GM21390 (cell line): ENCODE measurements at regions not wholly inside any gene's neighbourhood (a gene's known extent, or its start where the extent isn't known, plus 50 kb on each side); places are given as distances from the start of the nearest gene placed in this dataset.

Experiments
- ATAC-seq: cut with Tn5 transposase; IDR thresholded peaks from one replicate; pipeline ENCODE4 v1.9.1; 2021; ENCODE audit not compliant: unreplicated experiment

DNA sequence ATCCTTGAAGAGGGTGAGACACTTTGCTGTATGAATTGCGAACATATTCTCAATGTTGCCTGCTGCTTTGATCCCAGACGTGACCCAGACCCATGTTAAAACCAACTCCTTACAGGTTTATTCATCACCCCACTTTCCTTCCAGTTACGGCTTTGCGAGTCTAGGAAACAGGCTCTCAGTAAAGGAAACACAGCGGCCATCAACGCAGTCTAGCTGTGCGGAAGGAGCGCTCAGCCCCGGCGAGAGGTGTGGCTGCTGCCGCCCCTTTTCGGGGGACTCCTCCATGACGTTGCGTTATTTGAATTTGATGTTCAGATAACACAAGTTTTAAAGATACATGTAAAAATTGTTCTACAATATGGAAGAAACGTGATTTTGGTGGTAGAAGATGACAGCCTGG lies 206.4 kb upstream of the FAT1 start:
- ATAC-seq, result no peak

DNA sequence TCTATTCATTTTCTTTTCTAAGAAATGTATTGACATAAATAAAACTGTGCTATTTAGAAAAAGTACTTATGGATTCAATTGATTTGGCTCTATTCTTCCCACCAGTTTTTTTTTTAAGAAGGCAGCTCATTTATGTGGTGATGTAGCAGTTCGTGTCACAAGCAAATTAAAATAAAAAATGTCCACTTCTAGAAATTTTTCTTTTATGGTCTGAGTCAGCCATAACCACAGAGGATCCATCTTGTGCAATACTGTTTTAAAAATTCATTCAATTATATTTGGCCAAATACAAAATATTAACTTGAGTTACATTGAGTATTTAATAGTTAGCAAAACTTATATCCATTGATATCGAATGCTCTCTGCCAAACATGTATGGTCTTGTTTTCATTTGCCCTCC lies 207.9 kb upstream of the FAT1 start:
- ATAC-seq, result no peak

DNA sequence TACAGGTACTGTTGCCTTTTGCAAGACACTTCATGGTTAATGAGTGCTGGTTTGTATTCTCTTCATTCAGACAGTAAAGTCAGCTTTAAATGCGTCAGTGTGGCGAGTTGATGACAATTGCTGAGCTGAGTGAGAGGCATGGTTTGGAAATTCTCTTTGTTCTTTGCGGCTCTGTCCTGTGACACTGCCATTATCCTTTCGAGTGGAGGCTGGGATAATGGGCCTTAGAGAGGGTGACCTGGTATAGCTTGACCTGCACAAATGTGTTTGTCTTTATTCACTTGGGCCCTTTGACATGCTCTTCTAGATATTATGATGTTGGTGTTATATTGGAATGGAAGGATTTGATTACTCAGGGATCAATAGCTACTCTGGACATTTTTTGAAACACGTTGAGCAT lies 208.5 kb upstream of the FAT1 start:
- ATAC-seq, result no peak

DNA sequence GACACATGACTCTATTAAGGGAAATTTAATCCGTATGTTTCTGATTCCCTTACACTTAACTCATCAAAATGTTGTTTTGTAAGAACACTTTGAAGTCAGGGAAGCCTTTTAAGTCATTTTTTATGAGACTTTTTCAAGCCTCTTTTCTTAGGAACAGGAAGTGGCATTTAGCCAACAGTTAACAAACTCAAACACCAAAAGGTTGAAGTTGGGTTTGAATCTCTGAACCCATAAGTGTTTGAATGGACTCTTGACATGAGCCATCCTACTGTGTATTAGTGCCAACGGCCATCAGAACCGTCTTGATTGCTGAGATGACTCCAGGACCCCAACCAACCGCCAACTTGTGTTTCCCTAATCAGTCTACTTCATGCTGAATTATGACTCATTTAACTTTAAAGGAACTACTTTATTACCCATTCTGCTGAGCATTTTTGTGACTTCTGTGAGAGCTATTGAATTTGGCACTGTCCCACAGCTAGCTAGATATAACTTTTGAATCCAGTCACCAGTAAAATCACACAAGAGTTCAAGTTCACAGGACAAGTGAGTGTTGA lies 209.1 kb upstream of the FAT1 start:
- ATAC-seq, result no peak

DNA sequence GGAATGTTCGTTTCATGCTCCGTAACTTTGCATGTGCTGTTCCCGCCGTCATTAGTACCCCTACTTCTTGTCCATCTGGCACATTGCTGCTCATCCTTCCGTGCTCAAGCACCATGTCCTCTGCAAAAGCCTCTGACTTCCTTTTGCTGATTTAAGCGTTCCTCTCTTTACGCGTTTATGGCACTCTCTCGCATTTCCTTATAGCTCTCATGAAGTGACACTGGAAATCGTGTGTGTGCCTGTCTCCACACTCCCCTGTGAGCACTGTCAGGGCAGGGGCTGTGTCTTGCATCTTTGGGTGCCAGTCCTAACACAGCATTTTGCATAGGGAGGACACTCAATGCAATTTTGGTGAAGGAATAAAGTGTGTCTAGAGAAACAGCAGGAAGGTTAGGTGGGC lies 210.6 kb upstream of the FAT1 start:
- no peak for ATAC-seq

DNA sequence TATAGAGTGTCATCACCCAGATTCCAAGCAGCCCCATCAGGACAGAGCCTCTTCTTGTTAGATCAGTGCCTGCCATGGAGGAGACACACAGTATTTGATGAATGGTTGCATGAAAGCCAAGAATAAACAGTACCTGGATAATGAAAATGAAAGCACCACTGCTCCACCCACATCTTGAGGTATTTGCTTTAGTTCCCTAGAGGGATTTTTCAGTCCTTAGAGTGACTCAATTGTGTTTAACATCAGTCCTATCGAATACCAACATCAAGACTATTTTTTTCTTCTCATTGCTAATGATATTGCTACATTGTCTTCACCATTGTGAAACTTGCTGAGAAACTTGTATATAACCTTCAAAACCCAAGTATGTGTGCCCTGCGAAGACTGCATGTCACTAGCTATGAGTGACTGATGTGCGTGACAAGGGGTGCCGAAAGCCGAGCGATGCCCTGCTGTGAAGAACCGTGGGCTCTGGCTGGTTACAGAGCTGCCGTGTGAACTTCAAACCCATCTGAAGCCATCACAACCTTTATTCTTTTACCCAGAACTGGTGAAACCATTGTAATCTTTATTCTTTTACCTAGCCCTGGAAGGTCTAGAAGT lies 211.3 kb upstream of the FAT1 start:
- no peak for ATAC-seq

DNA sequence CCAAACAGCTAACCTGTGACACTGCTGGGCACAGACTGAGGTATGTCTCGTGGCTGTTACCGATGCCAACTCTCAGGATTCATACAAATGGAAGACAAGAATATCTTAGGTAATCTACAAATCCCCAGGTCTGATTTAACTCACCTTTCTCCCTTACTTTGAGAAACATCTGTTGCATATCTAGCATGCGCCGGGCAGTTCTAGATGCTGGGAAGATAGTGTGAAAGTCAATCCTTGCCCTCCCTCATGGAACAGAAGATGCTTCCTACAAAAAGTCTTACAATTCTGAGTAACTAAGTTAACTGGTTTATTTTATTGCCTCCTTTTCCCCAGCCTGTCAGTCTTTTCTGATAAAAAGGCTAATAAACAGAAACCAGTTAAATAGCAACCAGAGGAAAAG lies 212.2 kb upstream of the FAT1 start:
- no peak for ATAC-seq

DNA sequence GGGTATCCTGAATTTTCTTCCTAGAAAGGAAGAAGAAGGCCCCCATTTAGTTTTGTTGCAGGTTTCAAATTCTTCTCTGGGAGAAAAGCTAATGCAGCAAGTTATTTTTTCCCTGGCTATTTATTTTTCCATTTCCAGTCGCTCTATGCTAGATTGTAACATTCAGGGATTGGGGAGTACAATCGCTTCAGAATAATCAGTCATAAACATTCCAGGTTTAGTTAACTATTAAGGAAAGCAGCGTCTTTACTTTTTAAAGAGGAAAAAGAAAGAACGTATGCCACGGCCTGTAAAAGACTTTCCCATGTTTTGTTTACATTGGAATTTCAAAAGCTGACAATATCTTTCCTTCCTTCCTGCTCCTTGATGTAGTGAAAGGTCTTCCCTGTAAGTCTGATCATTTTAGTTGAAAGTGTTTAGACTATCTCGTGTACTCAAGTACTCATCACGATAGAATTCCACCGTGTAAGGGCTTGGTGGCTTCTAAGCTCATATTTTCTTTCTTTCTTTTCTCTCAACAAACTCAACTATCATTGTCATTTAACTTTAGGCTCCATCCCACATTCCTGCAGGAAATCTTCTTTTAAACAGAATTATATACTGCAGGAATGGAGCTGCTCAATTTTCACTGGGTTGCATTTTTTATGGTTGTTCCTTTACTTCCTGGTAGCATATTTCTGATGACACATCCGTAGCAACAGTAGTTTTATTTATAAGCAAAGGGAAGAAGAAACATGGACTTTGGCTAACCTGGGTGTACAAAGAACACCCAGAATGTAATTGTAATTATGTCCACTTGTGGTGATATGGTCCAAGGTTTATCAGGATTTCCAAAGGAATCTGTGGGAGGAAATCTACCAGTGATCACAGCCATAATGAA lies 213.1 kb upstream of the FAT1 start:
- ATAC-seq, result no peak

DNA sequence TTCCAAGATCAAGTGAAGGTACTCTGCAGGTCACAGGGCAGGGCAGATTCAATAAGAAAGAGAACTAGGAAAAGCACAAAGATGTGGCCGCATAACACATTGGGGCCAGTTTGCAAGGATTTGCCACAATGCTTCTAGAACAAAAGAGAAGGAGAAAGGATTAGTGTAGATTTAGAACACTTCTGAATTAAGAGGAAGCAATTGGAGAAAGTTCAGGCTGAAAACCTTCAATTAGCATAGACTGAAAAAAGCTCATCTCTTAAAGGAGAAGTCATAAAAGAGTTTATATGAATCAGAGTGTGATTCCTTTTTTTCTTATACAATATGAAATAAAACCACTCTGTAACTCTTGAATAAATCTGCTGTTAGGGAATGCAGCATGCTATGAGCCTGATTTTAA lies 215.6 kb upstream of the FAT1 start:
- no peak for ATAC-seq

DNA sequence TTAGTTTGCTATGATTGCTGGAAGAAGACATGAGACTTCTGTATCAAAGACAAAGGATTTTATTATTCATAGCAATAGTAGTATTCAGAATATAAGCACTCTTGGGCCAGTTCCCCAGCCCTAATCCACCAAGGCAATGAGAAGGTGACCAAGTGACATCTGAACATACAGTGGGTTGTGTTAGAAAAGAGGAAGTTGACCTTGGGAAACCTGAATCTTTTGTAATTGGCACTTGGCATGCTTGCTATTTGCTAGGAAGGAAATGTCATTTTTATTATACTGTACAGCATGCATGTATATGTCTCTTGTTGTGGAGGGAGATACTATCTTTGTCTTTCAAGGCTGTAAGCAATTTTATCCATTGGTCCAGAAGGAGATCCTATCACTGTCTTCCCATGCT lies 216.1 kb upstream of the FAT1 start:
- no peak for ATAC-seq

DNA sequence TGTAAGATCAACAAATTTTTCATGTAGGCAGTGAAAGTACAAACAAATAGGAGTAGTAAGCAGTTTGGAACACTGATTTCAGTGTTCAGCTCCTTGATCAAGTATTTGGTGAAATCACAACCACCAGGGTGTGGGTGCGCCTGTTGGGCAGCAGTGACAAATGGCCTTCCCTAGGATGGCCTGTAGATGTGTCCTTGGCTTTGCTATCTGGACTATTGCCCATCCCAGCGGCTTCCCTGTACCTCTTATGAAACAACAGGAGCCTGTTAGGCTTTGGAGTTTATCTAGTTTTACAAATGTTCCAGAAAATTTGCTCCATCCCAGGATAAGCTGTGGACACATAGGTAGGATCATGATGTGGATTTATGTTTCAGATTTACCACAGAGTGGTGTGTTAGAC lies 216.8 kb upstream of the FAT1 start:
- no peak for ATAC-seq

DNA sequence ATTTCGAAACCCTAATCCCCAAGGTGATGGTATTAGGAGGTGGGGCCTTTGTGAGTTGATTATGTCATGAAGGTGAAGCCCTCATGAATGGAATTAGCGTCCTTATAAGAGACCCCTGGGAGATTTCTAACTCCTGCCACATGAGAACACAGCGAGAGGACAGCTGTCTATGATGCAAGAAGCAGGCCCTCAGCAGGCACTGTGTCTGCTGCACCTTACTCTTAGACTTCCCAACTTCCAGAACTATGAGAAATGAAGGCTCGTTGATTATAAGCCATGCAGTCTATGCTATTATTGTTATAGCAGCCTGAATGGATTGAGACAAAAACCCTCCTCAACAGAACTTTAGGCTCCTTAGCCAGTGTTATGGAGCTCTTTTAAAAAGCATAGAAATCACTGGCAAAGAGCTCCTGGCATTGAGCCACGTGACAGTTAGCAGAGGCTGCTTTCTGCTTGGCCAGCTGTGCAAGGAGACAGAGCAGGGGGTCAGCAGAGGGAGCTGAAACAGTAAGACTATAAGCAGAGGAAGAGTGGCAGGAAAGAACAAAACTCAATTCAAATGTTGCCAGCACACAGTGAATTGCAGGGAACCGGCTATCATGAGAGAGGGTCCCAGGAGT lies 219.2 kb upstream of the FAT1 start:
- ATAC-seq, result no peak

DNA sequence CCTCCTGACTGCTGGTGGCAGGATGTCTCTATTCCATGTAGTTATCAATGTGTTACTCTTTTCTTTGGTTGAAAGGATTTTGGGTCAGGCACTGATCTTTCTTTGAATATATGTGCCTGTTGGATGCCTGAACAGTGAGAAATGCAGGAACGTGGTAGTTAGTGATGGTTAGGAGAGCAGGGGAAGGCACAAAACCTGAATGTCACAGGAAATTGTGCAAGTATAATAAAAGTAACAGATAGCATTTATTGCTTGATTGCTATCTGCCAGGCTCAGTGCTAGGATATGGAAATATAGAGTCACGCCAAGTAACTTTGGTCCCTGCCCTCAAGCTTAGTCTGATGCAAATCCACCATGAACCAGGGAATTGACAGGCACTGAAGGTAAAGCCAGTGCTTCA lies 219.8 kb upstream of the FAT1 start:
- no peak for ATAC-seq

DNA sequence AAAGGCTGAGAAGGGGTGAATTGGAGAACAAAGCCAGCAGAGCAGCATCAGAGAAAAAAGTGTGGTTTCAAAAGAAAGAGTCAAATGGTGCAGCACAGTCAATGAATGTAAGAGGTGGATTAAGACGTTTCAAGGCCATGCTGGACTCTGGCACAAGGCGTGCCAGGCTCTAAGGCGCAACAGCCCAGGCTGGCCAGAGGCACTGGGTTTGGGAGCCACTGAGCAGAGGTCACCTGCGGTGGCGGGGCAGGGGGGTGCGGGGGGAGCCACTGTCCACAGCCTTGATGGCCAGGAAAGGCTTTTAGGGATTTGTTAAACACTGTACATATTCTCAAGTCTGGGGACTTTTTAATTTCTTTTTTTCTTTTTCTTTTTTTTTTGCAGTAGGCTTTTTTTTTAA lies 222.5 kb upstream of the FAT1 start:
- no peak for ATAC-seq

DNA sequence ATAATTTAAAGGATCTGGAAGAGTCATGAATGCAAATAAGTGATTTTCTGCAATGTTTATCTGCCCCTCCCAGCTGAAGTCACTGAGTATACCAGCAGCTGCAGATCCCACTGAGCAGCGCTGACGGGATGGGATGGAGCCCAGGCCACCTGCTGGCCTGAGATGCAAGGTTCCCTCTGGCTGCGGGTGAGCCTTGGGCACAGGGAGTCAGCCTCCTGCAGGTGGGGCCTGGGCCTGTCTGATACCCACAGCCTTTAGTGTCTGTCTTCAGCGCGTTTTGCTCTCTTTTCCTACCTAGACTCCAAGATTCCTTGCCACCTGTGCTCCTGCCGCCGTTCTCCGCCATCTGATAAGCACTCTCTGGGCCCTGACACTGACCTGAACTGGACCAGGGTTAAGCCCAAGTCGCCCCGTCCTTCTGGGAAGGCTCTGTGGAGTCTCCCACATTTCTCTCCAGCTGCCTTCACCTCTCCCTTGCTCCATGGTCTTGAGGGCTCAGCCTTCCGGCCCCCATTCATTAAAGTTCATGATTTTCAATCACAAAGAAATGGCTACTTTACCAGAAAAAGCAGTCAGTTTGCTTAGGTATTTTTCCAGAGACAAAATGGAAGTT lies 223.1 kb upstream of the FAT1 start:
- no peak for ATAC-seq

DNA sequence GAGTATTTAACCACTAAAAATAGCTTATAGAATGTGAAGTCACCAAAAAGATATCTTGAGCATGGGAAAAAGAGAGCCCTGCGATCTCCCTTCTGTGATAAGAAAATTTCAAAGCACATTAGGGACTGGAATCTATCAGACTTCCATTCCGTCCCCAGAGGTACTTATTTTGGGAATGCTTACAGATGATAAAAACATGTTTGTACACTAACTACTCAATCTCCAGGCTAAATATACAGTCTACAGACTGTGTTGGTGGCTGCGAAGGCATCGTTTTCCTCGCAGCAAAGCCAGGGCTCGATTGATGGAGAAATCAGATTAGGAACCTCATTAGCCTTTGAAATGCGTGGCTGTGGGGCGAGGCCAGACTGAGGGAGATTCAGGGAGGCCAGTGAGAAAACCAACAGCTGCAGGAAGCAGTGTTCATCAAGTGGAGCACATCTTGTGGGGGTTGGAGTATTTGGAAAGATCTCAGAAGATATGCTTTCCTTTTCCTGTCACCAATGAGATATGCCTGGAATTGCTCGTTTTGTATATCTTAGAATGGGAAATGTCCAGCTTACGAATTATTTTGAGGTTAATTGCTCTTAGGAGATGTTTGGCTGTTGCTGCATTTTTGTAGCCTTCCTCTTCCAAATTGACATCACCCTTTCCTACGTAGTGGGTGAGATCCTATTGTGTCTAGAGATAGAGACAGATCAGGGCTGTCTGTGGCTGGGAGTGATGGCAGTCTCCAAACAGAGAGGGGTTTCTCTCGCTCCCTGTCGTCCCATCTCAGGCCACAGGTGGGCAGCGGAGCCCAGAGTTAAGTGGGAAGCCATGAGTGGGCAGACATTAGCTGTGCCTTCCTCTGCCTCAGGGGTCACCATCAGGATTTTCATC lies 224.9 kb upstream of the FAT1 start:
- ATAC-seq, result no peak

DNA sequence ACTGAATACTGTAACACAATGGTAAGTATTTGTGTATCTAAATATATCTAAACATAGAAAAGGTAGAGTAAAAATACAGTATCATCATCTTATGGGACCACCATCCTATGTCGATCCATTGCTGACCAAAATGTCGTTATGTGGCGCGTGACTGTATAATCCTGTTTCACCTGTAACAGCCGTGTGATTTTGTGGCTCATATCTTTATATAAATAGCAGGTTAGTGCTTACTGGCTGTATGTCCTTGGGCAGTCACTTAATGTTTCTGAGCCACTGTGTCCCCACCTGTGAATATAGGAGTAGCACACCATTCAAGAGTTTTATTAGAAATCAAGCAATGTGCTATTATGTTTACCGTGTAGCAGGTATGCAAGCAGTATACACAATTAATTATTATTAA lies 226.2 kb upstream of the FAT1 start:
- ATAC-seq, result no peak

DNA sequence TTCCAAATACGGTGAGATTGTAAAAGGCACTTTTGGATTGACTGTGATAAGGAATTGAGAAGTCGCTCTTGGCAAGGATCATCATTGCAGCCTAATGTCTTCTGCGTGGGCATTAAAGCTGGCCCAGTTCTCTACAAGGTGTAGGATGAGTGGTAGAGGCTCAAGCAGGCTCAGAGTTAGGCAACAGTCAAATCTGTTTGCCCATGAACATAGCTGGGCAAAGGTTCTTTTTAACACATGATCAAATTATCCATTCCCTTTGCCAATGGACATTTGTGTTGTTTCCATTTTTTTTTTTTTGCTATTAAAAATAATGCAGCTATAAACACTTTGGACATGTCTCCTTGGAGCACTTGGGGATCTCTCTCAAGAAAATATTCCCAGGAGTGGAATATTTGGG lies 229.1 kb upstream of the FAT1 start:
- no peak for ATAC-seq

DNA sequence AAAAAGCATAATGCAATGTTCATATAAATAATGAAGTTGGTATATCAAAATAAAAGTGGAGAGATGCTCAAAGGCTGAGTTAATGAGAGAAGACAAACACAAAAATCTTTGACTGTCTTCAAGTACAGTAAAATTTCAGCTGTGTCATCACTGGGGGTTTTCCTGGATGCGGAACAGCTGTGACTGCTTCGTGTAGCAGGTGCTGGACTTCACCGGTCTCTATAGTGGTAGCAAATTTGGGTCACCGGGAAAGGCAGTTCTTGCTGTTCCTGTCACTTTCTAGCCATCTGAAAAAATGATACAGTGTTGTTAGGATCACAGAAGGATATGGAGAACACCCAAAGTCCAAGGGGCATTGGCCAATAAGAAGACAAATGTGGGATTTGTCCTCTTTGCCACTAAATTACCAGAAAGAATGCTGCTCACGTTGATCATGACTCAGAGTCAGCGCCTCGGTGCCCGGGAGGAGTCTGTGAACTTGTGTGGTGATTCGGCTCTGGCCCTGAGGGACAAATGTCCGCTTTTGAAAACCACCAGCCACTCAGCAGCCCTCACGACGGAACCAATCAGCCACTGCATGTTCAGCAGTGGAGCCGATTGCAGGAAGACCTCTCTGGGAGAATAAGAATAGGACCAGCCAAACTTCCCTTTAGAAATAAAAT lies 230.1 kb upstream of the FAT1 start:
- no peak for ATAC-seq

DNA sequence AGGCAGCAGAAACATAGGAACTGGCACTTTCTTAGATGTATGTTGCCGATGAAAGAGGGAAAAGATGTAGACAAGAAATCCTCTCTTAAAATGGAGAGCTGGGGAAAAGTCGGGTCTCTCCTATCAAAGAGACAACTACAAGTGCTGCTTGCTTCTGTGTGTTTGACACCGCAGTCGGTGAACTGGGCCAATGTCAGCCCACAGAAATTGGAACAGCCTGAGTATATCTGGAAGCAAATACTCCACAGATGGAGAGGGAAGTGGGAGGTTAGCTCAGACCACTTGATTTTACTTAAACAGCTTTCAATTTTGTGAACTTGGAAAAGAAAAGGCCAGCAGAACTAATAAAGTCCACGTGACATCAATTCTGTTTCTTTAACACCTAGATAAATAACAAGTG lies 230.9 kb upstream of the FAT1 start:
- ATAC-seq, result no peak
